CD4-positive, CD25-positive, alpha-beta regulatory T cell (primary cell): ENCODE measurements at regions not wholly inside any gene's neighbourhood (a gene's known extent, or its start where the extent isn't known, plus 50 kb on each side); places are given as distances from the start of the nearest gene placed in this dataset.

Experiments used
- ATAC-seq, 2 donors: fragments of 150-1000 bp; cut with Tn5 transposase; one replicate each; pipeline ENCODE4 v1.10.0; 2021; ENCODE audit warnings: low read depth in 2 of 2, moderate number of reproducible peaks in 2 of 2, moderate library complexity in 1 of 2
- DNase-seq, 3 donors: peaks; one replicate each; pipeline versions ENCODE4 v3.0.0 to v3.0.0-alpha.2; 2012 to 2022; ENCODE audit warnings: mixed read lengths in 1 of 3
- H3K27ac ChIP-seq: one replicate; pipeline ENCODE4 v1.7.0; 2013; ENCODE audit warnings: mild to moderate bottlenecking, low read length; ENCODE audit not compliant: insufficient read depth, poor library complexity, severe bottlenecking
- H3K27me3 ChIP-seq: one replicate; pipeline ENCODE4 v1.7.0; 2013; ENCODE audit warnings: low read length; ENCODE audit not compliant: control insufficient read depth, insufficient read depth
- H3K36me3 ChIP-seq: one replicate; pipeline ENCODE4 v1.7.0; 2013; ENCODE audit warnings: mild to moderate bottlenecking, low read length, moderate library complexity; ENCODE audit not compliant: control insufficient read depth, insufficient read depth
- H3K4me1 ChIP-seq: 2 replicates; pipeline ENCODE4 v1.7.0; 2013; ENCODE audit warnings: mild to moderate bottlenecking, low read length; ENCODE audit not compliant: insufficient read depth, control insufficient read depth, poor library complexity, severe bottlenecking
- H3K4me3 ChIP-seq: one replicate; pipeline ENCODE4 v1.7.0; 2013; ENCODE audit warnings: low read depth, mild to moderate bottlenecking, low read length, moderate library complexity
- H3K9me3 ChIP-seq, 2 experiments: 1 replicate in 1 of 2; 2 replicates in 1 of 2; pipeline ENCODE4 v1.7.0; 2013; ENCODE audit warnings: low read length in 2 of 2, mild to moderate bottlenecking in 1 of 2, moderate library complexity in 1 of 2; ENCODE audit not compliant: control insufficient read depth in 2 of 2
- H3K27ac Mint-ChIP-seq, 3 donors: one replicate each; pipeline ENCODE4 v1.8.0; 2020 to 2022; ENCODE audit warnings: mild to moderate bottlenecking in 3 of 3, mixed read lengths in 3 of 3, moderate library complexity in 2 of 3
- H3K27me3 Mint-ChIP-seq: one replicate; pipeline ENCODE4 v1.8.0; 2022; ENCODE audit warnings: mild to moderate bottlenecking, mixed read lengths
- H3K36me3 Mint-ChIP-seq: one replicate; pipeline ENCODE4 v1.8.0; 2020; ENCODE audit warnings: mixed read lengths
- H3K4me1 Mint-ChIP-seq, 4 donors: one replicate each; pipeline ENCODE4 v1.8.0; 2020 to 2022; ENCODE audit warnings: mixed read lengths in 4 of 4, mild to moderate bottlenecking in 1 of 4
- H3K4me3 Mint-ChIP-seq, 4 donors: one replicate each; pipeline ENCODE4 v1.8.0; 2020 to 2022; ENCODE audit warnings: mild to moderate bottlenecking in 4 of 4, mixed read lengths in 4 of 4, moderate library complexity in 3 of 4
- H3K9me3 Mint-ChIP-seq, 7 donors: one replicate each; pipeline ENCODE4 v1.8.0; 2020 to 2022; ENCODE audit warnings: mixed read lengths in 7 of 7, mild to moderate bottlenecking in 3 of 7, moderate library complexity in 2 of 7

DNA sequence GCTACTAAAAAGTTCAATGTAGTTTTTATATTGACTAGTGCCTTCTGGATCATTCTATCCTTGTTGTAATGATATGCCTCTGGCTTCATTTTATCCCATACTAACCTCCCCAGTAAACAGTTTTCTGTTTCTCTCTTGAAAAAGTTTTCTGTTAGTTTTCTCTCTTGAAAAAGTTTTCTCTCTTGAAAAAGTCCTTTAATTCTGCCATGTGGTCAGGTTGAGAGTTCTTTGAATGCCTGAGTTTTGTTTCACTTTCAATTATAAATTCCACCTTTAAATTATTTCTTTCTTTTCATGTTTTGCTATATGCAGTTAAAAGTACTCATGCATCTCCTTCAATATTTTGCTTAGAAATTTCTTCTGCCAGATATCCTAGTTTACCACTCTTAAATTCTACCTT is 1139.6 kb downstream of the STPG2 start:
- Histone ChIP-seq H3K27me3 (no peaks in the 10 kb centered on the region), H3K36me3 (no peaks in the 10 kb centered on the region), H3K9me3 (no peaks in the 10 kb centered on the region), H3K4me3 (no peak overlapping the region), H3K27ac (no peak overlapping the region), H3K4me1 (no peaks in the 10 kb centered on the region)
- Mint-ChIP-seq H3K36me3 (no peaks in the 10 kb centered on the region), H3K4me3 (no peak overlapping the region), H3K4me1 (no peaks in the 10 kb centered on the region), H3K9me3 (peaks cover 0 to 6% (median 2%) of the 10 kb centered on the region in 7 donors), H3K27ac (no peak overlapping the region), H3K27me3 (no peaks in the 10 kb centered on the region)
- DNase-seq (no peak), ATAC-seq (no peak)

DNA sequence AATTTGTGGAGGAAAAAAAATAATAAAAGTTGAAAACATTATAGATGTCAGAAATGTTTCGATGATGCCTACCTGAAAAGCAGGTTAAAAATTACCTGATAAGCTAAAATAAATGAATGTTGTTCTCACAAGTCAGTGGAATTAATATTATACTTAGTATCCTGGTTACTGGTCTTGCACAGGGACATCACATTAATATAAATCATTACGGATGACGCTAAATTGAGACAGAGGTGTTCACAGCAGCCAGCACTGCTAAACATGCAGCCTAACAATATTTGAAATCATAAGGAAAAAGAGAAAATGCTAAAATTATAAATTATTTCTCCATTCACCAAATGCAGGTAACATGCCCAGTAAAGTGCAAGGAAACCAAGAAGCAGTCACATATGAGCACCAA is 1130.0 kb downstream of the STPG2 start:
- Mint-ChIP-seq H3K27ac (no peak overlapping the region), H3K27me3 (no peaks in the 10 kb centered on the region)
- H3K36me3 ChIP-seq = no peaks in the 10 kb centered on the region

DNA sequence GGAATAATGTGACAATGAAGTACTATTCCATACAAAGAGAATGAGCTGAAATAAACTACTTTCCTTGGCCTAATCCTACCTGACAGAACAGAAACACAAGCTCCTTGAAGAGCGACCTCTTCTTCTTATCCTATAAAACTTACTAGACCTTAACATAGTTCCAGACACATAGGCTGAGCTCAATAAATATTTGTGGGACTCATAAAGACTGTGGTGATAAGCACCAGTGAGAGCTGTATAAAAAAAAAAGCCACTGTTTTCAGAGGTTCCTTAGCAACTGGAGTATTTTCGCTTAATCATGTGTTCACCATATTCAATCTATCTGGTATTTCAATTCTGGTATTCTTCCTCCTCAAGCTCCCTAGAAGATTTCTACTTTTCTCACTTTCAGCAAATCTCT is 1129.6 kb downstream of the STPG2 start:
- H3K36me3 ChIP-seq = no peaks in the 10 kb centered on the region
- H3K27me3 ChIP-seq = no peaks in the 10 kb centered on the region
- H3K4me3 Mint-ChIP-seq = no peak overlapping the region
- no peaks in the 10 kb centered on the region for H3K4me1 Mint-ChIP-seq
- no peak for DNase-seq
- no peaks in the 10 kb centered on the region for H3K27me3 Mint-ChIP-seq
- H3K4me3 ChIP-seq = no peak overlapping the region
- no peaks in the 10 kb centered on the region for H3K36me3 Mint-ChIP-seq
- H3K4me1 ChIP-seq = no peaks in the 10 kb centered on the region
- ATAC-seq = no peak
- H3K27ac Mint-ChIP-seq = no peak overlapping the region
- H3K9me3 Mint-ChIP-seq = peaks cover 0 to 6% (median 5%) of the 10 kb centered on the region in 7 donors
- no peaks in the 10 kb centered on the region for H3K9me3 ChIP-seq
- no peak overlapping the region for H3K27ac ChIP-seq

More for the DNA sequence above, 1130.0 kb downstream of the STPG2 start:
- Mint-ChIP-seq H3K9me3 (peaks cover 0 to 6% (median 5%) of the 10 kb centered on the region in 7 donors), H3K4me1 (no peaks in the 10 kb centered on the region), H3K36me3 (no peaks in the 10 kb centered on the region), H3K4me3 (no peak overlapping the region)
- DNase-seq = no peak
- H3K27me3 ChIP-seq = no peaks in the 10 kb centered on the region
- H3K27ac ChIP-seq = no peak overlapping the region
- no peak for ATAC-seq
- no peak overlapping the region for H3K4me3 ChIP-seq
- no peaks in the 10 kb centered on the region for H3K9me3 ChIP-seq
- H3K4me1 ChIP-seq = no peaks in the 10 kb centered on the region

DNA sequence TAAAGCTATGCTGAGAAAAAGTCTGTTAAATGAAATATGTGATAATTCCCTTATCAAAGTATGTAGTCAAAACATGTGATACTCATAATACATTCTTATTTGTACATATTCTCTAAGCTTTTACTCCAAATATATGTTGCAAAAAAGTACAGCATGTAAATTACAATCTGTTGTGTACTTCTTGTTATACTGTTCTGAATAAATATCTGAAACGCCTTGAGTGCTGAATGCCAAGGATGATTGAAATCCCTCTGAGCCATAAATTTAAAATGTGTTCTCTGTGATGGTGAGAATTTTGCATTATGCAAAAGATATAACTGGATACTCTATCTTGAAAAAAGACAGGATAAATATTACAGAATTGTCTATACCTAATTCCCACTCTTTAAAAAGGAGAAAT is 1128.0 kb downstream of the STPG2 start:
- no peaks in the 10 kb centered on the region for H3K9me3 ChIP-seq
- Mint-ChIP-seq H3K27me3 (no peaks in the 10 kb centered on the region), H3K4me3 (no peak overlapping the region), H3K27ac (no peak overlapping the region), H3K36me3 (no peaks in the 10 kb centered on the region), H3K9me3 (peaks cover 0 to 7% (median 6%) of the 10 kb centered on the region in 7 donors), H3K4me1 (no peaks in the 10 kb centered on the region)
- H3K27me3 ChIP-seq = no peaks in the 10 kb centered on the region
- no peak for DNase-seq
- H3K36me3 ChIP-seq = no peaks in the 10 kb centered on the region
- no peak for ATAC-seq
- H3K27ac ChIP-seq = no peak overlapping the region
- H3K4me3 ChIP-seq = no peak overlapping the region
- H3K4me1 ChIP-seq = no peaks in the 10 kb centered on the region

DNA sequence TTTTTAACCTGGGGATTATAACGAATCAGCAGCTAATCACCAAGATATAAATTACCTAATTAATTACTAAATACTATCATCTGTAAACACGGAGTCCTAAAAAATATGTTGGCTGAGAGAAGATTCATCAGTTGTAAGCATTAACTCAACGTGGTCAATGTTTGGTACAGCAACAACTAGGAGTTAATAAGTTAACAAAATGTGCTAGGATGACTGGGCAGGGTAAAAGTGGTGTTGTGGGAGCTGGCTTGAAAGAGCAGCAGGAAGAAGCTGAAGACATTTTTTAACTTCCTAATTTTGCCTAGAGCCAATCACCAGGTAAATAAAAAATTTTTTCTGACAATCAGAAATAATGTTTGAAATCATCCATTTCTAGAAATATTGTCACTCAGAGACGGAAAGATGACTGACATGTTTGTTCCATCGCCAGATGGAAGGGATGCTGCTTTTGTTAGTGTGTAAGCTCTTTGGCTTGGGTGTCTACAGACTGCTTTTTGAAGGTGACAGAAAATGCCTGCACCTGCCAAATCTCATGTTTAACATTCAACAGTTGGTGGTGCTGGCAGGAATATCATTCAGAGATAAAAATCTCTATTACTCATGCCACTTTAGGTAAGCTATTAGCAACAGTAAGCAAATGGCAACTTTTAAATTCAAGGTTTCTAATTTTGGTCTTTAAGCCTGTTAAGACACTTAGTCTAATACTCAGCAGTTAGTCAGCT is 1126.9 kb downstream of the STPG2 start:
- ATAC-seq = no peak

DNA sequence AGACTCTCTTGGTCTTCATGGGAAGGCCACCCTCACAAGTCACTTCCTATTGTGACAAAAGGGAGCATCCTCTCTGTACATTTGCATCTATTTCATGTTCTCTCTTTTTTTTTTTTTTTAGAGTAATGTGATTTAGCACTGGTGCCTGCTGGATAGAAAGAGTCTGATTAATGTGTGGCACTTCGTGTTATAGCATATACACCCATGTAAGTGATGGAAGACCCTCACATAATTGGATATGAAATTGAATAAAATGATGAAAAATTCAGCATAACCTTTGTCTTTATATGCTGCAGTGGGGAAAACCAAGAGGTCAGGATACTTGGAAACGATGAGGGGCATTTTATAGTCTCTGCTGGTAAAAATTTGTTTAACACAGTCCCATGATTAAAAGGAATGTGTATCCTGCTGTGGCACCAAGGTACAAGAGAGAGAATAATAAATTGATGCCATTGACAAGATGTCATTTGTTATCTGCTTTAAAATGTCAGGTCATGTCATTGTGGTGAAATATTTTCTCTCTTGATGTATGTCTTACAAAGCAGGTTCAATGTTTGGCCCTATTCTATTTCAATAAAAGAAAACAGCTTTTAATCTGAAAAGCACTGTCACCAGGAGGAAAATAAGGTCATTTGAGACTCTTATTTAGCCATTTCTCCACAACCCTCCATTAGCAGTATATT is 1115.4 kb downstream of the STPG2 start:
- no peaks in the 10 kb centered on the region for H3K36me3 ChIP-seq
- no peak overlapping the region for H3K27ac ChIP-seq
- no peaks in the 10 kb centered on the region for H3K36me3 Mint-ChIP-seq
- no peak overlapping the region for H3K27ac Mint-ChIP-seq
- no peaks in the 10 kb centered on the region for H3K9me3 ChIP-seq
- no peak overlapping the region for H3K4me3 Mint-ChIP-seq
- no peaks in the 10 kb centered on the region for H3K27me3 ChIP-seq
- DNase-seq (no peak), ATAC-seq (no peak)
- H3K4me1 ChIP-seq = no peaks in the 10 kb centered on the region
- H3K4me1 Mint-ChIP-seq = no peaks in the 10 kb centered on the region
- no peak overlapping the region for H3K4me3 ChIP-seq
- peaks cover 0 to 7% (median 6%) of the 10 kb centered on the region in 7 donors for H3K9me3 Mint-ChIP-seq
- H3K27me3 Mint-ChIP-seq = no peaks in the 10 kb centered on the region

More for the DNA sequence above, 1126.9 kb downstream of the STPG2 start:
- H3K4me3 Mint-ChIP-seq = no peak overlapping the region
- H3K27ac ChIP-seq = no peak overlapping the region
- no peak for DNase-seq
- H3K4me3 ChIP-seq = no peak overlapping the region
- no peaks in the 10 kb centered on the region for H3K9me3 ChIP-seq
- peaks cover 0 to 7% (median 5%) of the 10 kb centered on the region in 7 donors for H3K9me3 Mint-ChIP-seq
- no peaks in the 10 kb centered on the region for H3K36me3 ChIP-seq
- H3K4me1 Mint-ChIP-seq = no peaks in the 10 kb centered on the region
- H3K27me3 Mint-ChIP-seq = no peaks in the 10 kb centered on the region
- no peaks in the 10 kb centered on the region for H3K36me3 Mint-ChIP-seq
- H3K27ac Mint-ChIP-seq = no peak overlapping the region
- H3K27me3 ChIP-seq = no peaks in the 10 kb centered on the region
- no peaks in the 10 kb centered on the region for H3K4me1 ChIP-seq

DNA sequence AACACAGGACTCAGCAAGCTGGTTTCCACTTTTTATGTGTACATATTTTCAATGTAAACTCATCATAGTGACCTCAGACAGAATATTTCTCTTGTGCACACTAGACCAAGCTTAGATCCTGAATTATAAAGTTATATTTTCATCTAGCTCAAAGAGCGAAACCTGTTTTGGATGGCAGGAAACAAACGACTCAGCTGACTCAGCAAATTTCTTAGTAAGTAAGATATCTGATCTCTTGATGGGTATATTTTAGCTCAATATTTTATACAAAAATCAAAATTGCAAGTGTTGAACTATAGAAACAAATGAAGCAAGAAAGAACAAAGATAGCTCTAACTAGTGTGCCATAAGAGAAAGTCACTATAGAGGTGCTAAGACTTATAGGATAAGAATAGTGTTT is 1114.5 kb downstream of the STPG2 start:
- Mint-ChIP-seq H3K4me1 (no peaks in the 10 kb centered on the region), H3K4me3 (no peak overlapping the region), H3K36me3 (no peaks in the 10 kb centered on the region), H3K9me3 (peaks cover 0 to 6% (median 2%) of the 10 kb centered on the region in 7 donors), H3K27me3 (no peaks in the 10 kb centered on the region), H3K27ac (no peak overlapping the region)
- H3K9me3 ChIP-seq = no peaks in the 10 kb centered on the region
- H3K4me3 ChIP-seq = no peak overlapping the region
- no peaks in the 10 kb centered on the region for H3K36me3 ChIP-seq
- no peaks in the 10 kb centered on the region for H3K27me3 ChIP-seq
- DNase-seq = no peak
- no peaks in the 10 kb centered on the region for H3K4me1 ChIP-seq
- ATAC-seq = no peak
- no peak overlapping the region for H3K27ac ChIP-seq
